WTC11 (cell line): ENCODE measurements at regions not wholly inside any gene's neighbourhood (a gene's known extent, or its start where the extent isn't known, plus 50 kb on each side); places are given as distances from the start of the nearest gene placed in this dataset.

Experiments
- ATAC-seq: fragments of 200-7000 bp; cut with Tn5 transposase; 2 replicates; pipeline ENCODE4 v1.10.0; 2021; ENCODE audit warnings: mild to moderate bottlenecking, moderate library complexity
- CTCF ChIA-PET: fragments of 300-600 bp; sonication (Branson Sonifier 250); formaldehyde crosslinking; loops from one replicate; lab custom pipeline; 2021; ENCODE audit warnings: antibody characterized with exemption; lab: Charles Lee
- POLR2A ChIA-PET: fragments of 350-600 bp; sonication (Branson Sonifier 250); formaldehyde crosslinking; loops from one replicate; lab custom pipeline; 2021; ENCODE audit warnings: antibody characterized with exemption; lab: Charles Lee
- DNase-seq: peaks from one replicate; pipeline ENCODE4 v3.0.0; 2021; ENCODE audit warnings: low spot score
- H3K27ac Mint-ChIP-seq: 2 replicates; pipeline ENCODE4 v1.8.0; 2021; ENCODE audit warnings: mixed read lengths
- H3K27me3 Mint-ChIP-seq: 2 replicates; pipeline ENCODE4 v1.8.0; 2021; ENCODE audit warnings: low read depth, mild to moderate bottlenecking, moderate library complexity, mixed read lengths
- H3K36me3 Mint-ChIP-seq: 2 replicates; pipeline ENCODE4 v1.8.0; 2021; ENCODE audit warnings: mixed read lengths
- H3K4me1 Mint-ChIP-seq: 2 replicates; pipeline ENCODE4 v1.8.0; 2022; ENCODE audit warnings: mixed read lengths
- H3K4me3 Mint-ChIP-seq: 2 replicates; pipeline ENCODE4 v1.8.0; 2021; ENCODE audit warnings: mild to moderate bottlenecking, moderate library complexity, mixed read lengths
- H3K9me3 Mint-ChIP-seq: 2 replicates; pipeline ENCODE4 v1.8.0; 2021; ENCODE audit warnings: mixed read lengths
- ATF6 ChIP-seq: sonication (generic); formaldehyde crosslinking; IDR thresholded peaks from 2 replicates; pipeline ENCODE4 v1.8.1; 2023; ENCODE audit warnings: mild to moderate bottlenecking, missing genetic modification reagents
- CREB1 ChIP-seq: sonication (generic); formaldehyde crosslinking; IDR thresholded peaks from 2 replicates; pipeline ENCODE4 v1.8.0; 2023; ENCODE audit warnings: mild to moderate bottlenecking, missing genetic modification reagents
- E2F1 ChIP-seq: sonication (generic); formaldehyde crosslinking; IDR thresholded peaks from 2 replicates; pipeline ENCODE4 v1.8.0; 2022; ENCODE audit warnings: mild to moderate bottlenecking, missing genetic modification reagents
- ESRRA ChIP-seq: sonication (generic); formaldehyde crosslinking; IDR thresholded peaks from 2 replicates; pipeline ENCODE4 v1.8.1; 2022; ENCODE audit warnings: mild to moderate bottlenecking, missing genetic modification reagents, borderline replicate concordance
- FOXK1 ChIP-seq: sonication (generic); formaldehyde crosslinking; IDR thresholded peaks from 2 replicates; pipeline ENCODE4 v1.8.0; 2022; ENCODE audit warnings: mild to moderate bottlenecking, moderate library complexity, missing genetic modification reagents
- IRF2 ChIP-seq: sonication (generic); formaldehyde crosslinking; IDR thresholded peaks from 2 replicates; pipeline ENCODE4 v1.8.0; 2022; ENCODE audit warnings: low read depth, missing genetic modification reagents, borderline replicate concordance
- MXD4 ChIP-seq: fragments of 250-450 bp; sonication (Bioruptor Pico); IDR thresholded peaks from 2 replicates; pipeline ENCODE4 v1.8.0; 2021; ENCODE audit warnings: mild to moderate bottlenecking, moderate library complexity, borderline replicate concordance
- NFYB ChIP-seq: sonication (generic); formaldehyde crosslinking; conservative IDR thresholded peaks from 2 replicates; pipeline ENCODE4 v1.8.0; 2022; ENCODE audit warnings: low read depth, missing genetic modification reagents
- NR2C2 ChIP-seq: sonication (generic); formaldehyde crosslinking; IDR thresholded peaks from 2 replicates; pipeline ENCODE4 v1.8.0; 2022; ENCODE audit warnings: mild to moderate bottlenecking, missing genetic modification reagents
- OVOL2 ChIP-seq: fragments of 250-450 bp; sonication (Bioruptor Pico); IDR thresholded peaks from 2 replicates; pipeline ENCODE4 v1.9.0; 2021; ENCODE audit warnings: mild to moderate bottlenecking, borderline replicate concordance
- PREB ChIP-seq: sonication (generic); formaldehyde crosslinking; IDR thresholded peaks from 2 replicates; pipeline ENCODE4 v1.8.1; 2022; ENCODE audit warnings: mild to moderate bottlenecking, missing genetic modification reagents, moderate library complexity, borderline replicate concordance
- RELA ChIP-seq: sonication (generic); formaldehyde crosslinking; IDR thresholded peaks from 2 replicates; pipeline ENCODE4 v1.8.1; 2022; ENCODE audit warnings: missing genetic modification reagents, mild to moderate bottlenecking, borderline replicate concordance
- TEAD4 ChIP-seq: sonication (generic); formaldehyde crosslinking; IDR thresholded peaks from 2 replicates; pipeline ENCODE4 v1.8.0; 2022; ENCODE audit warnings: mild to moderate bottlenecking, missing genetic modification reagents
- ZBTB21 ChIP-seq: sonication (generic); formaldehyde crosslinking; IDR thresholded peaks from 2 replicates; pipeline ENCODE4 v1.8.1; 2023; ENCODE audit warnings: mild to moderate bottlenecking, missing genetic modification reagents, borderline replicate concordance
- TF ChIP-seq, protein P1 (sequence below): sonication (generic); formaldehyde crosslinking; IDR thresholded peaks from 2 replicates; pipeline ENCODE4 v1.8.0; 2023; ENCODE audit warnings: missing genetic modification reagents, mild to moderate bottlenecking, borderline replicate concordance
- TF ChIP-seq, protein P2 (sequence below): sonication (generic); formaldehyde crosslinking; conservative IDR thresholded peaks from 2 replicates; pipeline ENCODE4 v1.8.1; 2023; ENCODE audit warnings: mild to moderate bottlenecking, low read depth, missing genetic modification reagents, moderate library complexity
- TF ChIP-seq, protein P3 (sequence below): sonication (generic); formaldehyde crosslinking; IDR thresholded peaks from 2 replicates; pipeline ENCODE4 v1.8.1; 2023; ENCODE audit warnings: mild to moderate bottlenecking, moderate library complexity, missing genetic modification reagents
- TF ChIP-seq, protein P4 (sequence below): sonication (generic); formaldehyde crosslinking; IDR thresholded peaks from 2 replicates; pipeline ENCODE4 v1.8.1; 2023; ENCODE audit warnings: mild to moderate bottlenecking, missing genetic modification reagents, borderline replicate concordance

DNA sequence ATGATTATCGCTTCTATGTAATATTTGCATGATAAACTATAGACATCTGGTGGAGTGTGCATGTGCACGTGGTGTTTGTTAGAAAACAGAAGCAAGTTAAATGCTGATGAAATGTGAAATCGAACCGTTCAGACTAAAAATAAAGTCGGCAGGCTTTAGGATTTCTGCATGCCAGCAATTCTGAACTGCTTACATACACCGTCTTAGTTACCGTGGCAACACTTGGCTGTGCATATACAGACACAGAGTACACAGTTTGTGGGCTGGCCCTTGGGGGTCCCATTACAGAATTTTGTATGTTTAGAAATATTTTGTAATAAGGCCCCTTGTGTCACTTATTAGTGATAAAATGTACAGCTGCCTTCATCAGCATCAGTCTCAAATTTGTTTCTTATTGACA, 605.5 kb downstream of the RBFOX1 start (continued):
- TF ChIP-seq NR2C2 (CRISPR knock-in tag) (no peak), CREB1 (CRISPR knock-in tag) (no peak), OVOL2 (CRISPR knock-in tag) (no peak), IRF2 (CRISPR knock-in tag) (no peak)
- TF ChIP-seq, protein P1, sequence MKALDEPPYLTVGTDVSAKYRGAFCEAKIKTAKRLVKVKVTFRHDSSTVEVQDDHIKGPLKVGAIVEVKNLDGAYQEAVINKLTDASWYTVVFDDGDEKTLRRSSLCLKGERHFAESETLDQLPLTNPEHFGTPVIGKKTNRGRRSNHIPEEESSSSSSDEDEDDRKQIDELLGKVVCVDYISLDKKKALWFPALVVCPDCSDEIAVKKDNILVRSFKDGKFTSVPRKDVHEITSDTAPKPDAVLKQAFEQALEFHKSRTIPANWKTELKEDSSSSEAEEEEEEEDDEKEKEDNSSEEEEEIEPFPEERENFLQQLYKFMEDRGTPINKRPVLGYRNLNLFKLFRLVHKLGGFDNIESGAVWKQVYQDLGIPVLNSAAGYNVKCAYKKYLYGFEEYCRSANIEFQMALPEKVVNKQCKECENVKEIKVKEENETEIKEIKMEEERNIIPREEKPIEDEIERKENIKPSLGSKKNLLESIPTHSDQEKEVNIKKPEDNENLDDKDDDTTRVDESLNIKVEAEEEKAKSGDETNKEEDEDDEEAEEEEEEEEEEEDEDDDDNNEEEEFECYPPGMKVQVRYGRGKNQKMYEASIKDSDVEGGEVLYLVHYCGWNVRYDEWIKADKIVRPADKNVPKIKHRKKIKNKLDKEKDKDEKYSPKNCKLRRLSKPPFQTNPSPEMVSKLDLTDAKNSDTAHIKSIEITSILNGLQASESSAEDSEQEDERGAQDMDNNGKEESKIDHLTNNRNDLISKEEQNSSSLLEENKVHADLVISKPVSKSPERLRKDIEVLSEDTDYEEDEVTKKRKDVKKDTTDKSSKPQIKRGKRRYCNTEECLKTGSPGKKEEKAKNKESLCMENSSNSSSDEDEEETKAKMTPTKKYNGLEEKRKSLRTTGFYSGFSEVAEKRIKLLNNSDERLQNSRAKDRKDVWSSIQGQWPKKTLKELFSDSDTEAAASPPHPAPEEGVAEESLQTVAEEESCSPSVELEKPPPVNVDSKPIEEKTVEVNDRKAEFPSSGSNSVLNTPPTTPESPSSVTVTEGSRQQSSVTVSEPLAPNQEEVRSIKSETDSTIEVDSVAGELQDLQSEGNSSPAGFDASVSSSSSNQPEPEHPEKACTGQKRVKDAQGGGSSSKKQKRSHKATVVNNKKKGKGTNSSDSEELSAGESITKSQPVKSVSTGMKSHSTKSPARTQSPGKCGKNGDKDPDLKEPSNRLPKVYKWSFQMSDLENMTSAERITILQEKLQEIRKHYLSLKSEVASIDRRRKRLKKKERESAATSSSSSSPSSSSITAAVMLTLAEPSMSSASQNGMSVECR (CRISPR knock-in tag): no peak

GRCh38 chr16:7921345-7921744, 588.7 kb downstream of the RBFOX1 start:
- POLR2A ChIA-PET: no interaction called here
- no peak for DNase-seq
- CTCF ChIA-PET: no interaction called here
- TF ChIP-seq ATF6 (CRISPR knock-in tag) (no peak), ESRRA (CRISPR knock-in tag) (no peak), FOXK1 (CRISPR knock-in tag) (no peak), MXD4 (CRISPR knock-in tag) (no peak), RELA (no peak), TEAD4 (CRISPR knock-in tag) (no peak), NFYB (CRISPR knock-in tag) (no peak), E2F1 (CRISPR knock-in tag) (no peak), PREB (CRISPR knock-in tag) (no peak), ZBTB21 (CRISPR knock-in tag) (no peak)
- TF ChIP-seq, protein P2, sequence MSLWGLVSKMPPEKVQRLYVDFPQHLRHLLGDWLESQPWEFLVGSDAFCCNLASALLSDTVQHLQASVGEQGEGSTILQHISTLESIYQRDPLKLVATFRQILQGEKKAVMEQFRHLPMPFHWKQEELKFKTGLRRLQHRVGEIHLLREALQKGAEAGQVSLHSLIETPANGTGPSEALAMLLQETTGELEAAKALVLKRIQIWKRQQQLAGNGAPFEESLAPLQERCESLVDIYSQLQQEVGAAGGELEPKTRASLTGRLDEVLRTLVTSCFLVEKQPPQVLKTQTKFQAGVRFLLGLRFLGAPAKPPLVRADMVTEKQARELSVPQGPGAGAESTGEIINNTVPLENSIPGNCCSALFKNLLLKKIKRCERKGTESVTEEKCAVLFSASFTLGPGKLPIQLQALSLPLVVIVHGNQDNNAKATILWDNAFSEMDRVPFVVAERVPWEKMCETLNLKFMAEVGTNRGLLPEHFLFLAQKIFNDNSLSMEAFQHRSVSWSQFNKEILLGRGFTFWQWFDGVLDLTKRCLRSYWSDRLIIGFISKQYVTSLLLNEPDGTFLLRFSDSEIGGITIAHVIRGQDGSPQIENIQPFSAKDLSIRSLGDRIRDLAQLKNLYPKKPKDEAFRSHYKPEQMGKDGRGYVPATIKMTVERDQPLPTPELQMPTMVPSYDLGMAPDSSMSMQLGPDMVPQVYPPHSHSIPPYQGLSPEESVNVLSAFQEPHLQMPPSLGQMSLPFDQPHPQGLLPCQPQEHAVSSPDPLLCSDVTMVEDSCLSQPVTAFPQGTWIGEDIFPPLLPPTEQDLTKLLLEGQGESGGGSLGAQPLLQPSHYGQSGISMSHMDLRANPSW (CRISPR knock-in tag): no peak
- TF ChIP-seq, protein P3, sequence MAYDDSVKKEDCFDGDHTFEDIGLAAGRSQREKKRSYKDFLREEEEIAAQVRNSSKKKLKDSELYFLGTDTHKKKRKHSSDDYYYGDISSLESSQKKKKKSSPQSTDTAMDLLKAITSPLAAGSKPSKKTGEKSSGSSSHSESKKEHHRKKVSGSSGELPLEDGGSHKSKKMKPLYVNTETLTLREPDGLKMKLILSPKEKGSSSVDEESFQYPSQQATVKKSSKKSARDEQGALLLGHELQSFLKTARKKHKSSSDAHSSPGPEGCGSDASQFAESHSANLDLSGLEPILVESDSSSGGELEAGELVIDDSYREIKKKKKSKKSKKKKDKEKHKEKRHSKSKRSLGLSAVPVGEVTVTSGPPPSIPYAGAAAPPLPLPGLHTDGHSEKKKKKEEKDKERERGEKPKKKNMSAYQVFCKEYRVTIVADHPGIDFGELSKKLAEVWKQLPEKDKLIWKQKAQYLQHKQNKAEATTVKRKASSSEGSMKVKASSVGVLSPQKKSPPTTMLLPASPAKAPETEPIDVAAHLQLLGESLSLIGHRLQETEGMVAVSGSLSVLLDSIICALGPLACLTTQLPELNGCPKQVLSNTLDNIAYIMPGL: no peak
- TF ChIP-seq, protein P4, sequence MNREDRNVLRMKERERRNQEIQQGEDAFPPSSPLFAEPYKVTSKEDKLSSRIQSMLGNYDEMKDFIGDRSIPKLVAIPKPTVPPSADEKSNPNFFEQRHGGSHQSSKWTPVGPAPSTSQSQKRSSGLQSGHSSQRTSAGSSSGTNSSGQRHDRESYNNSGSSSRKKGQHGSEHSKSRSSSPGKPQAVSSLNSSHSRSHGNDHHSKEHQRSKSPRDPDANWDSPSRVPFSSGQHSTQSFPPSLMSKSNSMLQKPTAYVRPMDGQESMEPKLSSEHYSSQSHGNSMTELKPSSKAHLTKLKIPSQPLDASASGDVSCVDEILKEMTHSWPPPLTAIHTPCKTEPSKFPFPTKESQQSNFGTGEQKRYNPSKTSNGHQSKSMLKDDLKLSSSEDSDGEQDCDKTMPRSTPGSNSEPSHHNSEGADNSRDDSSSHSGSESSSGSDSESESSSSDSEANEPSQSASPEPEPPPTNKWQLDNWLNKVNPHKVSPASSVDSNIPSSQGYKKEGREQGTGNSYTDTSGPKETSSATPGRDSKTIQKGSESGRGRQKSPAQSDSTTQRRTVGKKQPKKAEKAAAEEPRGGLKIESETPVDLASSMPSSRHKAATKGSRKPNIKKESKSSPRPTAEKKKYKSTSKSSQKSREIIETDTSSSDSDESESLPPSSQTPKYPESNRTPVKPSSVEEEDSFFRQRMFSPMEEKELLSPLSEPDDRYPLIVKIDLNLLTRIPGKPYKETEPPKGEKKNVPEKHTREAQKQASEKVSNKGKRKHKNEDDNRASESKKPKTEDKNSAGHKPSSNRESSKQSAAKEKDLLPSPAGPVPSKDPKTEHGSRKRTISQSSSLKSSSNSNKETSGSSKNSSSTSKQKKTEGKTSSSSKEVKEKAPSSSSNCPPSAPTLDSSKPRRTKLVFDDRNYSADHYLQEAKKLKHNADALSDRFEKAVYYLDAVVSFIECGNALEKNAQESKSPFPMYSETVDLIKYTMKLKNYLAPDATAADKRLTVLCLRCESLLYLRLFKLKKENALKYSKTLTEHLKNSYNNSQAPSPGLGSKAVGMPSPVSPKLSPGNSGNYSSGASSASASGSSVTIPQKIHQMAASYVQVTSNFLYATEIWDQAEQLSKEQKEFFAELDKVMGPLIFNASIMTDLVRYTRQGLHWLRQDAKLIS (CRISPR knock-in tag): no peak

More at GRCh38 chr16:7921345-7921744, 588.7 kb downstream of the RBFOX1 start:
- H3K36me3 Mint-ChIP-seq: peaks cover 79% of the 10 kb centered on the region
- no peaks in the 10 kb centered on the region; the same call in 1 of the 2 replicates for H3K27me3 Mint-ChIP-seq
- no peak overlapping the region for H3K27ac Mint-ChIP-seq
- H3K9me3 Mint-ChIP-seq: peaks cover 84% of the 10 kb centered on the region
- no peaks in the 10 kb centered on the region for H3K4me1 Mint-ChIP-seq
- ATAC-seq: no peak
- H3K4me3 Mint-ChIP-seq: no peak overlapping the region
